GM21723 (cell line): ENCODE measurements at regions not wholly inside any gene's neighbourhood (a gene's known extent, or its start where the extent isn't known, plus 50 kb on each side); places are given as distances from the start of the nearest gene placed in this dataset.

Source experiments
- ATAC-seq: cut with Tn5 transposase; IDR thresholded peaks from one replicate; pipeline ENCODE4 v1.9.1; 2021; ENCODE audit warnings: mild to moderate bottlenecking, moderate library complexity; ENCODE audit not compliant: unreplicated experiment

GRCh38 chr4:59831746-59832145 is 1368.4 kb upstream of the ADGRL3 start:
- ATAC-seq = no peak

GRCh38 chr4:59834943-59835342 is 1365.2 kb upstream of the ADGRL3 start:
- no peak for ATAC-seq

- ATAC-seq = no peak
These were observed 1362.4 kb upstream of the ADGRL3 start for GRCh38 chr4:59837751-59838150.

- ATAC-seq = no peak
These were observed 1361.9 kb upstream of the ADGRL3 start for GRCh38 chr4:59838236-59838635.

GRCh38 chr4:59841698-59842097 is 1358.4 kb upstream of the ADGRL3 start:
- ATAC-seq = no peak

- no peak for ATAC-seq
These were observed 1351.7 kb upstream of the ADGRL3 start for GRCh38 chr4:59848457-59848856.

GRCh38 chr4:59855630-59856352 is 1344.3 kb upstream of the ADGRL3 start:
- no peak for ATAC-seq

- no peak for ATAC-seq
These were observed 1331.1 kb upstream of the ADGRL3 start for GRCh38 chr4:59869056-59869455.

GRCh38 chr4:59869559-59869958 is 1330.6 kb upstream of the ADGRL3 start:
- ATAC-seq = no peak

- no peak for ATAC-seq
These were observed 1318.5 kb upstream of the ADGRL3 start for GRCh38 chr4:59881632-59882031.

- no peak for ATAC-seq
These were observed 1295.8 kb upstream of the ADGRL3 start for GRCh38 chr4:59904331-59904730.

GRCh38 chr4:59920416-59920815 is 1279.7 kb upstream of the ADGRL3 start:
- no peak for ATAC-seq

GRCh38 chr4:59925290-59925689 is 1274.8 kb upstream of the ADGRL3 start:
- ATAC-seq = no peak

GRCh38 chr4:59936566-59936965 is 1263.6 kb upstream of the ADGRL3 start:
- ATAC-seq = no peak

- ATAC-seq = no peak
These were observed 1262.0 kb upstream of the ADGRL3 start for GRCh38 chr4:59938166-59938565.

GRCh38 chr4:59945277-59945676 is 1254.8 kb upstream of the ADGRL3 start:
- ATAC-seq = no peak

GRCh38 chr4:59945716-59946115 is 1254.4 kb upstream of the ADGRL3 start:
- no peak for ATAC-seq

GRCh38 chr4:59956366-59956765 is 1243.8 kb upstream of the ADGRL3 start:
- ATAC-seq = no peak

- no peak for ATAC-seq
These were observed 1240.0 kb upstream of the ADGRL3 start for GRCh38 chr4:59960143-59960542.

- ATAC-seq = no peak
These were observed 1233.4 kb upstream of the ADGRL3 start for GRCh38 chr4:59966758-59967157.

- ATAC-seq = no peak
These were observed 1231.3 kb upstream of the ADGRL3 start for GRCh38 chr4:59968796-59969195.

GRCh38 chr4:59969909-59970308 is 1230.2 kb upstream of the ADGRL3 start:
- no peak for ATAC-seq

- no peak for ATAC-seq
These were observed 1228.2 kb upstream of the ADGRL3 start for GRCh38 chr4:59971952-59972351.
